ENCODE measurements at regions not wholly inside any gene's neighbourhood (a gene's known extent, or its start where the extent isn't known, plus 50 kb on each side); places are given as distances from the start of the nearest gene placed in this dataset.

DNA sequence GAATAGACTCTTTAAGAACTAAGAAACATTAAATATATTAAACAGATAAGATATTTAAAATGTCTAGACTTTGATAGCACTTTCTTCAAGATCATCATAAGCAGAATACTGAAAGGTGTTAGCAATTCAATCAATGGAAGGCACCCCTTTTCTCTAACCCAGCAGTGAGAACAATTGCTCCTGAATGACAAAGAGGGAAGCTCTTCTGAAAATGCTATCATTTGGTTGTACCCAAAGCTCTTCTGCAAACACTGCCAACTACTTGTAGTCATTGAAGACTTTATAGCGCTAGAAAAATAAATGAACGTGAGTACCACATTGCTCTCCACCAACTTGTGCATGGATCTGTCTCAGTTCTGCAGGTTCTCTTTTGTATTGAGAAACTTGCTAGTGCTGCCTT lies 62.2 kb upstream of the LMO3 start:
- H3F3A ChIP-seq (ENCODE audit: insufficient read depth, low read length): no peaks in the 10 kb centered on the region
- no peaks in the 10 kb centered on the region for H4K20me1 ChIP-seq (ENCODE audit: insufficient read depth, low read length)
- no peaks in the 10 kb centered on the region for H3K4me1 ChIP-seq (ENCODE audit: insufficient read depth, low read length, severe bottlenecking)
- no peak overlapping the region for H3K4me3 ChIP-seq (ENCODE audit: low read depth, low read length, poor library complexity, severe bottlenecking)
- no peaks in the 10 kb centered on the region for H3K27me3 ChIP-seq (ENCODE audit: insufficient read depth, low read length)
- H3K9ac ChIP-seq (ENCODE audit: low read length): no peak overlapping the region
- no peak overlapping the region for H3K27ac ChIP-seq (ENCODE audit: low read depth, low read length, poor library complexity, severe bottlenecking)
- H3K9me3 ChIP-seq (ENCODE audit: low read length): no peaks in the 10 kb centered on the region
- no peak overlapping the region for H3K4me2 ChIP-seq (ENCODE audit: low read length)
- H2AFZ ChIP-seq (ENCODE audit: low read length): no peak overlapping the region
- no peak for TF ChIP-seq EZH2 (IDR thresholded peaks at IDR 0.05; ENCODE audit: borderline replicate concordance, low read length)
- TF ChIP-seq, protein P1, sequence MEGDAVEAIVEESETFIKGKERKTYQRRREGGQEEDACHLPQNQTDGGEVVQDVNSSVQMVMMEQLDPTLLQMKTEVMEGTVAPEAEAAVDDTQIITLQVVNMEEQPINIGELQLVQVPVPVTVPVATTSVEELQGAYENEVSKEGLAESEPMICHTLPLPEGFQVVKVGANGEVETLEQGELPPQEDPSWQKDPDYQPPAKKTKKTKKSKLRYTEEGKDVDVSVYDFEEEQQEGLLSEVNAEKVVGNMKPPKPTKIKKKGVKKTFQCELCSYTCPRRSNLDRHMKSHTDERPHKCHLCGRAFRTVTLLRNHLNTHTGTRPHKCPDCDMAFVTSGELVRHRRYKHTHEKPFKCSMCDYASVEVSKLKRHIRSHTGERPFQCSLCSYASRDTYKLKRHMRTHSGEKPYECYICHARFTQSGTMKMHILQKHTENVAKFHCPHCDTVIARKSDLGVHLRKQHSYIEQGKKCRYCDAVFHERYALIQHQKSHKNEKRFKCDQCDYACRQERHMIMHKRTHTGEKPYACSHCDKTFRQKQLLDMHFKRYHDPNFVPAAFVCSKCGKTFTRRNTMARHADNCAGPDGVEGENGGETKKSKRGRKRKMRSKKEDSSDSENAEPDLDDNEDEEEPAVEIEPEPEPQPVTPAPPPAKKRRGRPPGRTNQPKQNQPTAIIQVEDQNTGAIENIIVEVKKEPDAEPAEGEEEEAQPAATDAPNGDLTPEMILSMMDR (IDR thresholded peaks at IDR 0.05; ENCODE audit: low read length): no peak
- no peaks in the 10 kb centered on the region for H3K36me3 ChIP-seq (ENCODE audit: insufficient read depth, low read length)
- H3K9me2 ChIP-seq (ENCODE audit: low read depth, low read length): no peaks in the 10 kb centered on the region
- H3K79me2 ChIP-seq (ENCODE audit: insufficient read depth, low read length): no peaks in the 10 kb centered on the region

DNA sequence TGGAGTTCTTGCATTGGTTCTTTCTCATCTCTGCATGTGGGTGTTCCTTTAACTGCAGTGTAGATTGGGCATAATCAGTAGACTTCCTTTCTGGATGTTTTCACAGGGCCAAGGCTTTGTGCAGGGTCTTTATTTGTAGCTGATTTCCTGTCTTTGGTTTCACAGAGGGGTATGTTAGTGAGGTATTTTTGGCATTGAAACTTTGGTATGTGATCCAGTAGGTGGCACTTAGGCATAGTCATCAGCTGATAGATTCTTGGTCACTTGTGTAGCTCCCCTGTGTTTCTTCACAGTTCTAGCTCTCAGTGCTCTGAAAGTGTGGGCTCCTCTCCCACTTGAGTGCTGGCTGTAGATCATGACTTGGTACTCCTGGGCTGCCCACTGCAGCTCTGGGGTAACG lies 52.7 kb upstream of the LMO3 start:
- H4K20me1 ChIP-seq (ENCODE audit: insufficient read depth, low read length): no peaks in the 10 kb centered on the region
- no peaks in the 10 kb centered on the region for H3K27me3 ChIP-seq (ENCODE audit: insufficient read depth, low read length)
- no peak overlapping the region for H2AFZ ChIP-seq (ENCODE audit: low read length)
- no peaks in the 10 kb centered on the region for H3K9me3 ChIP-seq (ENCODE audit: low read length)
- H3F3A ChIP-seq (ENCODE audit: insufficient read depth, low read length): no peaks in the 10 kb centered on the region
- no peak overlapping the region for H3K4me2 ChIP-seq (ENCODE audit: low read length)
- no peak overlapping the region for H3K27ac ChIP-seq (ENCODE audit: low read depth, low read length, poor library complexity, severe bottlenecking)
- no peak overlapping the region for H3K9ac ChIP-seq (ENCODE audit: low read length)
- H3K79me2 ChIP-seq (ENCODE audit: insufficient read depth, low read length): no peaks in the 10 kb centered on the region
- no peaks in the 10 kb centered on the region for H3K4me1 ChIP-seq (ENCODE audit: insufficient read depth, low read length, severe bottlenecking)
- no peak overlapping the region for H3K4me3 ChIP-seq (ENCODE audit: low read depth, low read length, poor library complexity, severe bottlenecking)
- TF ChIP-seq, protein P1 (IDR thresholded peaks at IDR 0.05; ENCODE audit: low read length): no peak
- no peaks in the 10 kb centered on the region for H3K9me2 ChIP-seq (ENCODE audit: low read depth, low read length)
- no peaks in the 10 kb centered on the region for H3K36me3 ChIP-seq (ENCODE audit: insufficient read depth, low read length)
